Adipocyte (in vitro differentiated cells): ENCODE measurements at regions not wholly inside any gene's neighbourhood (a gene's known extent, or its start where the extent isn't known, plus 50 kb on each side); places are given as distances from the start of the nearest gene placed in this dataset.
A peak's percentile ranks its signal among the peaks of the same experiment; 100 is the strongest.
"Not testable (repeated sequence)": the region's sequence is repeated elsewhere in the genome, so short reads cannot be mapped to it uniquely, and the experiment has no call there.

Experiments
- DNase-seq: peaks from one replicate; pipeline ENCODE4 v3.0.0-alpha.2; 2015; ENCODE audit warnings: low read depth
- H3K27me3 ChIP-seq: replicated peaks from 2 replicates; pipeline ENCODE4 v1.7.0; 2013; ENCODE audit warnings: mild to moderate bottlenecking, low read length, moderate library complexity; ENCODE audit not compliant: control insufficient read depth, insufficient read depth
- H3K36me3 ChIP-seq: 2 replicates; pipeline ENCODE4 v1.7.0; 2013; ENCODE audit warnings: low read length, mild to moderate bottlenecking, moderate library complexity; ENCODE audit not compliant: control insufficient read depth, insufficient read depth, severe bottlenecking
- H3K4me1 ChIP-seq: 2 replicates; pipeline ENCODE4 v1.7.0; 2013; ENCODE audit warnings: mild to moderate bottlenecking, low read length, moderate library complexity; ENCODE audit not compliant: control insufficient read depth, insufficient read depth
- H3K4me3 ChIP-seq: 2 replicates; pipeline ENCODE4 v1.7.0; 2013; ENCODE audit warnings: mild to moderate bottlenecking, low read length, moderate library complexity
- H3K9ac ChIP-seq: 2 replicates; pipeline ENCODE4 v1.7.0; 2013; ENCODE audit warnings: mild to moderate bottlenecking, low read length, moderate library complexity
- H3K9me3 ChIP-seq: 2 replicates; pipeline ENCODE4 v1.7.0; 2013; ENCODE audit warnings: mild to moderate bottlenecking, low read length, moderate library complexity; ENCODE audit not compliant: control insufficient read depth

DNA sequence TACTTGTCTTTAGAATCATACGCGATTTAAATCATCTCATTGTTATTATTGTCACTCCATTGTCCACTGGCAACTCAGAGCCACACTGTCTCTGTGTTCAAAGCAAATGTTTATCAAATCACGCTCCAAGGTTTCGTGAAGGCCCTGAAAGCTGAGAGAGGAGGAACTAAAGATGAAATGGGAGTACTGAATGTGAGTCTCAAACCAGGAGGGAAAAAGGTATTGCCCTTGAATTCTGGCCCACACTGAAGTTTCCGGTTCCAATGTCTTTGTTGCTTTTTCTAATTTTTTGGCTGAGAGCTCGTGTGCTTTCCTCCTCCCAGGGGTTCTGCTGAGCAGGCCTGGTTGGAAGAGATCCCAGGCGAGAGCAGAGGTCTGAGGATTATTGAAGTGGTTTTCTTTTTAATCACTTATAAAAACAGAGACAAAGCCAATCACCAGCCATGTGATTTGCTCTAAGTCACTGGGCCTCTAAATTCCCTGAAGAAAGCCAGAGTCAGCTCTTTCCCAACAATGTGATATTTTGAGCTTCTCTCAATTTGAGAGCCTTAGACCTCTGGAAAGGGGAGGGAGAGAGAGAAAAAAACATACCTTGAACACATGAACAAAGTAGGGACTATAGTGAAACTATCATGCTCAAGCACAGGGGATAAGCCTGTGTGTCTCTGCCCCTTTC, 420.8 kb upstream of the GRAMD2B start:
- H3K36me3 ChIP-seq: no peaks in the 10 kb centered on the region
- H3K4me3 ChIP-seq: peak overlapping the region; percentile 55
- no peaks in the 10 kb centered on the region for H3K27me3 ChIP-seq
- H3K4me1 ChIP-seq: peaks cover 40% of the 10 kb centered on the region
- peak overlapping the region; percentile 78 for H3K9ac ChIP-seq
- H3K9me3 ChIP-seq: no peaks in the 10 kb centered on the region
- peak; percentile 95 for DNase-seq

DNA sequence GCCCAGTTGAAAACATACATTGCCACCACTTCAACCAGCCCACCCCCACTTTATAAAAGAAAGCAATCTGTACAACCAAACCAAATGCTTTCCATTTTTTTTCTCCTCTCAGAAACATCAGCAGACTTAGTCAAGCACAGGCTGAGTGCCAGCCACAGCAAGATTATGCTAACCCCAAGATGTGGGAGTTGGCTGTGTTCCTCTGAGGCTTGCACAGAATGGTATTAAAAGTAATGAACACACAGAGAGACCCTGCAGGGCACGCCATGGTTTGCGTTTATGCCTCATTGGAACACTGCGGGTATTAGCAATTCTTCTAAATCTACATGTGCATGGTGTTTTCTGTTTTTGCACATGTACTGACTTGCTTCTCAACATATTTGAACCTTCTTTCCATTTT, 419.9 kb upstream of the GRAMD2B start:
- no peaks in the 10 kb centered on the region for H3K9me3 ChIP-seq
- H3K36me3 ChIP-seq: no peaks in the 10 kb centered on the region
- peaks cover 40% of the 10 kb centered on the region for H3K4me1 ChIP-seq
- no peaks in the 10 kb centered on the region for H3K27me3 ChIP-seq
- peak overlapping the region; percentile 55 for H3K4me3 ChIP-seq
- H3K9ac ChIP-seq: peak overlapping the region; percentile 78
- peak; percentile 86 for DNase-seq

DNA sequence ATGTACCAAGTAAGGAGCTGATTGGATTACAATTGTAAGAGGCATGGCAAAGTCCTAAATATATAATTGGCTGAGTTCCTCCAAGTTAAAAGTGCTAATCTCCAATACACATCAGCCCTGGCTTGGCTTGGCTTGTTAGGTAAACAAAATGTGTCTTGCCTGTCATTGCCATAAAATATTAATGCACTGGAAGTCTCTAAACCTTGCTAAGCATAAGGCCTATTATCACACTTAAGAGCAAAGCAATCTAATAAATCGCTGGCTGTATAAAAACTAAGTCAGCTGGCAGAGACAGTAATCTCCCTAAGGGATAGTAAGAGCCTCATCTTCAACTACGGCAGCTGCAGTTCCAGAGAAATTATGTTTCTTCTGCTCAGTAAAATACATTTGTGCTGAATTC, 418.6 kb upstream of the GRAMD2B start:
- H3K9me3 ChIP-seq: no peaks in the 10 kb centered on the region
- no peak for DNase-seq
- no peak overlapping the region for H3K9ac ChIP-seq
- H3K36me3 ChIP-seq: no peaks in the 10 kb centered on the region
- peak overlapping the region; percentile 32 for H3K4me3 ChIP-seq
- peaks cover 40% of the 10 kb centered on the region for H3K4me1 ChIP-seq
- H3K27me3 ChIP-seq: no peaks in the 10 kb centered on the region

DNA sequence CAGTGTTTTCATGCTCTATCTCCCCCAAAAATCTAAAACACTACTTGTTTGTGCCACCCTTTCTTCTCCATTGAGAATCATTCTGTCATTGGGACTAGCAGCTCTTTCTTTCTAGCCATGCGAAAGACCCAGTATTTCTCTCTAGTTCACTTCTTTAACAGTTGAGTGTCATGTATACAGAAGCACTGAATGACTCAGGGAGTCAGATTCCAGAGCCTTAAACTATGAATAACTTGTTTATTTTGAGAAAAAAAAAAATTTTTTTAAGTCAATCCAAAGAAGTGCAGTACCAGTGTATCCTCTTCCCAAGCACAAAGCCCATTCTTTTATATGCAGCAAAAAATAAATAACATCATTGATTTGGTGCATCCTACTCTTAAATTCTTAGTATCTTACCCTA, 415.4 kb upstream of the GRAMD2B start:
- DNase-seq: peak; percentile 60
- H3K4me3 ChIP-seq: no peak overlapping the region
- no peaks in the 10 kb centered on the region for H3K36me3 ChIP-seq
- H3K9me3 ChIP-seq: no peaks in the 10 kb centered on the region
- H3K27me3 ChIP-seq: no peaks in the 10 kb centered on the region
- peaks cover 20% of the 10 kb centered on the region for H3K4me1 ChIP-seq
- H3K9ac ChIP-seq: no peak overlapping the region

DNA sequence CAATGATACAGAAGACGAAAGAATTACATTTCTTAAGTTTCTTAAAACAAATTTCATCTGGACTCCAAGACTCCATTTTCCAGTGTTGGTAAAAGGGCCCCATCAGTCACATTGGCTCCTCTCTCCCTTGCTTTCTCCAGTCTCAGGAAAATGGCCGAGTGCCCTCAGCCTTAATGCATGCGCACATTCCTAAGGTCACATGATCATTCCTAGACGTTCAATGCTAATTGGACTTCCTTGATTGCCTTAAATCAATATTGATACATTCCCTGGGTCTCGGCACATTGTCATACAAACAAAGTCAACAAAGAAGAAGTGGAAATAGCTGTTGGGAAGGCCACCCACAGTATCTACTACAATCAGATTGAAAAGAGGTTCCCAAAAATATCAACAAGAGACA, 413.6 kb upstream of the GRAMD2B start:
- no peak for DNase-seq
- no peaks in the 10 kb centered on the region for H3K9me3 ChIP-seq
- H3K27me3 ChIP-seq: no peaks in the 10 kb centered on the region
- peaks cover 5% of the 10 kb centered on the region for H3K4me1 ChIP-seq
- no peak overlapping the region for H3K9ac ChIP-seq
- H3K36me3 ChIP-seq: no peaks in the 10 kb centered on the region
- no peak overlapping the region for H3K4me3 ChIP-seq

DNA sequence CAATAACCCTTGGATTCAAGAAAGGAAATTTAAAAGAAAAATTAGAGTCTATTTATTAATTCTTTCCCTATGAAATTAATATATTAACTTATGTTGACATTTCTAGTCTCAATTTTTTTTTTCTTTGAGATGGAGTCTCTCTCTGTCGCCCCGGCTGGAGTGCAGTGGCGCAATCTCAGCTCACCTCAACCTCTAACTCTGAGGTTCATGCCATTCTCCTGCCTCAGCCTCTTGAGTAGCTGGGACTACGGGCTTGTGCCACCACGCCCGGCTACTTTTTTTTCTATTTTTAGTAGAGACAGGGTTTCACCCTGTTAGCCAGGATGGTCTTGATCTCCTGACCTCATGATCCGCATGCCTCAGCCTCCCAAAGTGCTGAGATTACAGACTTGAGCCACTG, 411.7 kb upstream of the GRAMD2B start:
- H3K4me1 ChIP-seq: peaks cover 17% of the 10 kb centered on the region
- H3K27me3 ChIP-seq, H3K9ac ChIP-seq, DNase-seq, H3K9me3 ChIP-seq, H3K36me3 ChIP-seq, H3K4me3 ChIP-seq: not testable (repeated sequence)

DNA sequence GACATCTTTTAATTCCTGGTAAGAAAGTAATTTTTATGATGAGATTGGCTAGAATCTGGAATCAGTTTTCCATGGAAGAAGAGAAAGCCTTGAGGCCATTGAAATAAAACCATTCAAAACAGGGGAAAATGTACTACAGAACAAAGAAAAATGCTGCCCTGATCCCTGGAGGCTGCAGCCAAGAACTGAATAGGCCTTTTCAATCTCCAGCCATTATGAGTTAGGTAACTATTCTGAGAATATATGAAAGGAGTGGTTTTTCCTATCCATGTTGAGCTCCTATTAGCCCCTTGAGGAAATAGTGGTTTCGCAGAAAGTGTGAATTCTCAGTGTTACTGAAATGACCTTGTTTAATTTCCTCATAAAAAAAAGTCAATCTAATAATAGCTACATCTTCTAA, 408.5 kb upstream of the GRAMD2B start:
- H3K36me3 ChIP-seq: no peaks in the 10 kb centered on the region
- peaks cover 17% of the 10 kb centered on the region for H3K4me1 ChIP-seq
- H3K9me3 ChIP-seq: no peaks in the 10 kb centered on the region
- H3K27me3 ChIP-seq: no peaks in the 10 kb centered on the region
- DNase-seq: no peak
- no peak overlapping the region for H3K9ac ChIP-seq
- H3K4me3 ChIP-seq: no peak overlapping the region

DNA sequence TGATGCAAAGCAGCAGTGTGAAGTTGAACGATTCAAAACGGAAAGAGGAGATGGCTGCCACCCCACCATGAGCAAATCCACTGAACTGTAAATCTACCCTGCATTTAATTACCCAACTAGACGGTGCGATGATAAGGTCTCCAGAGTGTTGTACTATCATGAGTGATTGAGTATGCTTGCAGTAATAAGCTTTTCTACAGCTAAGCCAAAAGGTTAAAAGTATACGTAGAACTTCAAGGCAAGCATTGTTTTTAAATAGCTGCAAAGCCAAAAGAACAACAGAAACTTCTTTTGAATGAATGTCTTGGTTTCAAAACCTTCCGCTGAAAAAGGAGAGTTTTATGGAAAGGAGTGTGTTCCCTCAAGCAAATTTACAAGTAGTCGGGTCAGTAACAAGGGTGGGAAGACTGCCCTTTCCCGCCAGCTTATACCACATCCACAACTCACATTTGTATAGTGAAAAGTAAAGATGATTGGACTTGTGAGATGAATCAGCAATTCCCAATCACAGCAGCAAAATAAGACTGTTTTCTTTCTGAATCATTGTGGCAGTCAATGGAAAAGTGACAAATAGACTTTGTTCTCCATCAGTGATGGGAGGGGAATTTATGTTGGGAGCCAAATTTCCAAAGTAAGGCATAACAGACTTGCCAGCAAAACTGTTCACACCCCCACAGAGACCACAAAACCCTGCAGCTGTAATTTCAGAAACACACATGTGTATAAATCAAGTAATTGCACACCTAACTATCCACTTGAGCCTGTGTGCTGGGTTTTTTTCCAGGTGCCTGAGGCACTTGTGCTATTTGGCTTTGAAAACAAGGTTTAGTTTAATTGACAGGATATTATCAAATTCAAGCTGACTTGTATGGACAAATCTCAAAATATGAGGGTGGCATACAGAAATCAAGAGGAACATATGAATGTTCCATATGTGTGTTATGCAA, 407.7 kb upstream of the GRAMD2B start:
- Histone ChIP-seq H3K27me3 (no peaks in the 10 kb centered on the region), H3K9me3 (no peaks in the 10 kb centered on the region), H3K4me3 (peak overlapping the region; percentile 57), H3K4me1 (peaks cover 17% of the 10 kb centered on the region), H3K9ac (no peak overlapping the region), H3K36me3 (no peaks in the 10 kb centered on the region)
- DNase-seq: peak; percentile 54

DNA sequence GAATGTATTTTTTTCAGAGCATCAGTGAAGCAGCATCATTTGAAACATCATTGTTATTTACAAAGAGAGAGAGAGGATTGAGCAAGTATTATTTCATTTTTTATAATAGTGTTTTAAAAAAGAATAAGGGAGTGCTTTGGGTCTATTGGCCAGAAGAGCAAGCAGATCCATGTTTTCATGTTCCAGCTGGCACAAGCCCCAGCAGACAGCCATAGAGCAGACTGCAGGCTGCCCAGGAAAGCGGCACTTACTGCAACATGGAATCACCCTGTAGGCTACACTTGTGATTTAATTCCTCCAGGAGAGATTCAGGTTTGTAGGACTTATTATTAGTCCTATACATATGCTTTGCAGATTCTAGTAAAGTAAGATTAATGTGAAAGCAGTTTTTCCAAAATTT, 407.0 kb upstream of the GRAMD2B start:
- H3K27me3 ChIP-seq: no peaks in the 10 kb centered on the region
- H3K9ac ChIP-seq: no peak overlapping the region
- H3K4me3 ChIP-seq: no peak overlapping the region
- H3K9me3 ChIP-seq: no peaks in the 10 kb centered on the region
- peaks cover 17% of the 10 kb centered on the region for H3K4me1 ChIP-seq
- DNase-seq: peak; percentile 17
- no peaks in the 10 kb centered on the region for H3K36me3 ChIP-seq

DNA sequence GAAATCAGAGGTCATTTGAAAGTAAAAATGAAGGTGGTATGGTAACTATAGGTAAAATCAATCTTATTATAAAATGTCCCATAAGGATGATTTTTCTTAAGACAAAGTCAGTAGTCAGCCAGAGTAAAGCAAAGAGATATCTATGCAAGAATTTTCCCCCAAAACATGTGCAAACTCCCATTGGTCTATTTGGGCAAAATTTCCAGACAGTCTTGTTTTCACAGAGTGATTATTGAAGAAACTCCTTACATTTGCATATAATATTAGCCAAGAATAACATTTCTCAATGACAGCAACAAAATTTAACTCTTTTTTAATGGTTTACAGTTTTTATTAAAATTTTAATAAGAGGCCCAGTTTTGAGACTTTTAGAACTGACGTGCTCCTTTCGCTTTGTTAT, 406.1 kb upstream of the GRAMD2B start:
- Histone ChIP-seq H3K4me3 (no peak overlapping the region), H3K4me1 (peaks cover 17% of the 10 kb centered on the region), H3K27me3 (no peaks in the 10 kb centered on the region), H3K9me3 (no peaks in the 10 kb centered on the region), H3K9ac (no peak overlapping the region), H3K36me3 (no peaks in the 10 kb centered on the region)
- no peak for DNase-seq

DNA sequence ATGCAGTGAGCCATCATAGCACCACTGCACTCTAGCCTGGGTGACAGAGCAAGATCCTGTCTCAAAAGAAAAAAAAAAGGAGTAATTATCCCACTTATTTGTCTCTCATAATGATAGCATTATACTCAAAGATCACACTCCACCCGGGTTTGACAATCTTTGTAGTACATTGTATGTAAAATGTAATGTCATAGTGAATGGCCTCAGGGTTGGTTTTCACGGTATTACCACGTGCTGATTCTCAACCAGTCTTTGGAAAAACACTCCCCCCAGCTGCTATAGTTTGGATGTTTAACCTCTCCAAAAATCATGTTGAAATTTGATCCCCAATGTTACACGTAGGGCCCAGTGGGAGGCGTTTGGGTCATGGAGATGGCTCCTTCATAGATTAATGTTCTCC, 402.4 kb upstream of the GRAMD2B start:
- Histone ChIP-seq H3K9me3 (no peaks in the 10 kb centered on the region), H3K36me3 (no peaks in the 10 kb centered on the region), H3K27me3 (no peaks in the 10 kb centered on the region), H3K4me3 (no peak overlapping the region), H3K4me1 (peaks cover 3% of the 10 kb centered on the region), H3K9ac (no peak overlapping the region)
- no peak for DNase-seq
